K562 (cell line): ENCODE measurements at regions not wholly inside any gene's neighbourhood (a gene's known extent, or its start where the extent isn't known, plus 50 kb on each side); places are given as distances from the start of the nearest gene placed in this dataset.

Experiments used
- ATF1 ChIP-seq, 2 experiments: fragments of 450-650 bp in 1 of 2; IDR thresholded peaks; 2 replicates each; pipeline ENCODE4 v1.6.1; 2016; ENCODE audit warnings: missing compliant biosample characterization in 1 of 2, missing genetic modification characterization in 1 of 2
- BCL6 ChIP-seq: fragments of 250-450 bp; sonication (Bioruptor Pico); IDR thresholded peaks from 2 replicates; pipeline ENCODE4 v1.4.0; 2020
- CTCFL ChIP-seq: IDR thresholded peaks from 2 replicates; pipeline ENCODE4 v1.6.1; 2011; ENCODE audit warnings: borderline replicate concordance, low read depth, mild to moderate bottlenecking, moderate library complexity, low read length; ENCODE audit not compliant: insufficient read depth, poor library complexity, severe bottlenecking
- CUX1 ChIP-seq: fragments of 200-800 bp; sonication (Bioruptor generic); IDR thresholded peaks from 2 replicates; pipeline ENCODE4 v1.6.1; 2016; ENCODE audit warnings: missing genetic modification characterization, missing compliant biosample characterization
- ELK1 ChIP-seq: sonication (generic); formaldehyde crosslinking; IDR thresholded peaks from 2 replicates; pipeline ENCODE4 v1.8.1; 2022; ENCODE audit warnings: missing genetic modification reagents
- GTF2B ChIP-seq: IDR thresholded peaks from 2 replicates; pipeline ENCODE4 v1.6.1; 2011; ENCODE audit not compliant: insufficient read length; ENCODE audit errors: extremely low read depth
- HINFP ChIP-seq: fragments of 450-650 bp; conservative IDR thresholded peaks from 2 replicates; pipeline ENCODE4 v1.6.1; 2016; ENCODE audit warnings: missing genetic modification characterization, low read depth, mild to moderate bottlenecking, control low read depth, missing compliant biosample characterization
- HSF4 ChIP-seq: fragments of 250-450 bp; sonication (Bioruptor Pico); IDR thresholded peaks from 2 replicates; pipeline ENCODE4 v2.1.2; 2022; ENCODE audit warnings: mild to moderate bottlenecking, moderate library complexity, borderline replicate concordance
- LARP7 ChIP-seq: fragments of 450-650 bp; IDR thresholded peaks from 2 replicates; pipeline ENCODE4 v1.6.1; 2016
- NFE2L1 ChIP-seq: fragments of 450-650 bp; IDR thresholded peaks from 2 replicates; pipeline ENCODE4 v1.6.1; 2016; ENCODE audit warnings: missing genetic modification characterization, low read depth, mild to moderate bottlenecking, missing compliant biosample characterization, moderate library complexity, borderline replicate concordance
- POLR2AphosphoS5 ChIP-seq: IDR thresholded peaks from 2 replicates; pipeline ENCODE4 v1.6.1; 2011; ENCODE audit warnings: mild to moderate bottlenecking, low read depth, low read length, moderate library complexity; ENCODE audit not compliant: control insufficient read depth, insufficient read depth
- RBBP5 ChIP-seq: fragments of 200-600 bp; sonication (generic); IDR thresholded peaks from 2 replicates; pipeline ENCODE4 v1.6.1; 2012; ENCODE audit warnings: borderline replicate concordance, mild to moderate bottlenecking, low read length, control low read depth, inconsistent platforms; ENCODE audit not compliant: insufficient read depth, poor library complexity, severe bottlenecking
- RBM25 ChIP-seq: fragments of 200-400 bp; formaldehyde crosslinking; IDR thresholded peaks from 2 replicates; pipeline ENCODE4 v1.6.1; 2018; ENCODE audit warnings: low read length, low read depth, moderate library complexity; ENCODE audit not compliant: severe bottlenecking
- YBX1 ChIP-seq: fragments of 450-650 bp; IDR thresholded peaks from 2 replicates; pipeline ENCODE4 v1.7.1; 2016; ENCODE audit warnings: mild to moderate bottlenecking
- ZEB2 ChIP-seq: fragments of 450-650 bp; IDR thresholded peaks from 2 replicates; pipeline ENCODE4 v1.6.1; 2016
- ZNF431 ChIP-seq: sonication (generic); formaldehyde crosslinking; IDR thresholded peaks from 2 replicates; pipeline ENCODE4 v1.8.0; 2022; ENCODE audit warnings: mild to moderate bottlenecking, missing genetic modification reagents

- TF ChIP-seq NFE2L1 (tag), result no peak
- TF ChIP-seq ZNF431, result no peak
- no peak for TF ChIP-seq HSF4 (CRISPR knock-in tag)
- TF ChIP-seq GTF2B, result no peak
- no peak for TF ChIP-seq RBBP5
- TF ChIP-seq HINFP, result no peak
- no peak for TF ChIP-seq YBX1
- TF ChIP-seq LARP7, result no peak
- TF ChIP-seq ATF1 (CRISPR knock-in tag; IDR thresholded peaks at IDR 0.05), result no peak
- TF ChIP-seq ATF1 (tag; IDR thresholded peaks at IDR 0.05), result peak; percentile 60
- TF ChIP-seq BCL6, result no peak
- no peak for TF ChIP-seq CUX1 (CRISPR knock-in tag)
- TF ChIP-seq ZEB2, result peak; percentile 19; the same call in 1 of the 2 replicates
- no peak for TF ChIP-seq CTCFL
- TF ChIP-seq POLR2AphosphoS5, result peak; percentile 93
- TF ChIP-seq RBM25, result no peak
- no peak for TF ChIP-seq ELK1 (CRISPR knock-in tag)
Observed at GRCh38 chr21:35482933-35483662, 434.0 kb upstream of the RUNX1 start (continued).
